Keratinocyte (primary cell): ENCODE measurements at regions not wholly inside any gene's neighbourhood (a gene's known extent, or its start where the extent isn't known, plus 50 kb on each side); places are given as distances from the start of the nearest gene placed in this dataset.

ENCODE experiments used
- CTCF ChIP-seq, 3 experiments: IDR thresholded peaks in 1 of 3; conservative IDR thresholded peaks in 1 of 3; optimal IDR thresholded peaks in 1 of 3; 2 replicates in 2 of 3; 3 replicates in 1 of 3; pipeline versions ENCODE3 to v1.5.1; 2011; ENCODE audit warnings: low read length in 3 of 3, mild to moderate bottlenecking in 3 of 3, moderate library complexity in 2 of 3, control low read depth in 1 of 3, inconsistent platforms in 1 of 3; ENCODE audit not compliant: insufficient read depth in 2 of 3; ENCODE audit errors: extremely low read depth in 1 of 3
- EZH2 ChIP-seq: IDR thresholded peaks from one replicate; pipeline ENCODE4 v1.6.1; 2012; ENCODE audit warnings: inconsistent platforms, mild to moderate bottlenecking, low read length, moderate library complexity

DNA sequence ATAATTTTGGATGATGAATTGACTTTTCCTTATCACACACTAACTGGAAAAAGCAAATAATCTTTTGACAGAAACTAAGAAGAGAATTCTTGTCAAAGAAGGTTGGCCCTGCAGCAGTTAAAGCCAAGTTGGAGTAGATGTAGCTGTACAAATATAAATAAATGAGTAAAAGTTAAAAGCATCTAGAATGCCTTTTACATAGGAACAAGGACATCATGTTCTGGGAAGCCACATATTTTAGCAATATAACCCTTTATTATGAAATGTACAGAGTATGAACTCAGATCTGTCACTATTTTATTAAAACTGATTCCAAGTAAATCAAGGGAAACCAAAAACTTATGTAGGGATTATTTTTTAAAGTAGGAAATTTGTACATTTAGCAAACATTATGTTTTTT lies 269.4 kb upstream of the FAT4 start:
- no peak for TF ChIP-seq CTCF (optimal IDR thresholded peaks at IDR 0.05 in 1 of 3, IDR thresholded peaks at IDR 0.05 in 1 of 3, conservative IDR thresholded peaks at IDR 0.05 in 1 of 3; ENCODE audit: extremely low read depth in 1 of 3, insufficient read depth in 2 of 3, low read length in 3 of 3)
- no peak for TF ChIP-seq EZH2
